Keratinocyte (primary cell): ENCODE measurements at regions not wholly inside any gene's neighbourhood (a gene's known extent, or its start where the extent isn't known, plus 50 kb on each side); places are given as distances from the start of the nearest gene placed in this dataset.

ENCODE experiments used
- DNase-seq: peaks from one replicate; pipeline ENCODE4 v3.0.0-alpha.2; 2011; ENCODE audit warnings: low read depth, missing footprints, low spot score
- FAIRE-seq: peaks from 2 replicates; lab custom pipeline; 2011; peaks lifted over from hg19 to GRCh38; lab: Jason Lieb, UNC
- H2AFZ ChIP-seq: 2 replicates; pipeline ENCODE4 v1.6.0; 2012; ENCODE audit warnings: low read length, control low read depth, inconsistent platforms; ENCODE audit not compliant: control insufficient read depth
- H3K27ac ChIP-seq: 2 replicates; pipeline ENCODE4 v1.5.1; 2011; ENCODE audit warnings: low read length; ENCODE audit not compliant: control insufficient read depth, insufficient read depth
- H3K27me3 ChIP-seq: 3 replicates; pipeline ENCODE4 v1.6.0; 2011; ENCODE audit warnings: low read length; ENCODE audit not compliant: control insufficient read depth, insufficient read depth; ENCODE audit errors: extremely low read depth
- H3K36me3 ChIP-seq, 2 experiments: 2 replicates in 1 of 2; 3 replicates in 1 of 2; pipeline ENCODE4 v1.5.1; 2011; ENCODE audit warnings: low read length in 2 of 2, mild to moderate bottlenecking in 1 of 2; ENCODE audit not compliant: control insufficient read depth in 2 of 2, insufficient read depth in 2 of 2; ENCODE audit errors: extremely low read depth in 1 of 2
- H3K4me1 ChIP-seq: 3 replicates; pipeline ENCODE4 v1.5.1; 2011; ENCODE audit warnings: low read length; ENCODE audit not compliant: control insufficient read depth, insufficient read depth; ENCODE audit errors: extremely low read depth
- H3K4me2 ChIP-seq: 3 replicates; pipeline ENCODE4 v1.6.0; 2011; ENCODE audit warnings: low read depth, low read length; ENCODE audit not compliant: control insufficient read depth, insufficient read depth; ENCODE audit errors: extremely low read depth
- H3K4me3 ChIP-seq, 3 experiments: fragments of 200-600 bp in 1 of 3; sonication (generic) in 1 of 3; 2 replicates in 2 of 3; 3 replicates in 1 of 3; pipeline ENCODE4 v1.5.1; 2011 to 2016; ENCODE audit warnings: low read length in 3 of 3, mild to moderate bottlenecking in 3 of 3, control low read depth in 2 of 3, inconsistent platforms in 1 of 3, low read depth in 1 of 3, mixed read lengths in 1 of 3, mixed run types in 1 of 3, moderate library complexity in 1 of 3; ENCODE audit not compliant: control insufficient read depth in 2 of 3, insufficient read depth in 2 of 3; ENCODE audit errors: extremely low read depth in 1 of 3
- H3K79me2 ChIP-seq: 2 replicates; pipeline ENCODE4 v1.6.0; 2012; ENCODE audit warnings: low read length; ENCODE audit not compliant: control insufficient read depth, insufficient read depth
- H3K9ac ChIP-seq: 3 replicates; pipeline ENCODE4 v1.6.0; 2011; ENCODE audit warnings: low read length; ENCODE audit not compliant: control insufficient read depth, insufficient read depth; ENCODE audit errors: extremely low read depth
- H3K9me1 ChIP-seq: 3 replicates; pipeline ENCODE4 v1.6.0; 2011; ENCODE audit warnings: low read length; ENCODE audit not compliant: control insufficient read depth, insufficient read depth; ENCODE audit errors: extremely low read depth
- H3K9me3 ChIP-seq: 2 replicates; pipeline ENCODE4 v1.5.1; 2012; ENCODE audit warnings: low read depth, low read length; ENCODE audit not compliant: control insufficient read depth
- H4K20me1 ChIP-seq: 3 replicates; pipeline ENCODE4 v1.6.0; 2011; ENCODE audit warnings: low read length; ENCODE audit not compliant: control insufficient read depth, insufficient read depth; ENCODE audit errors: extremely low read depth
- EZH2 ChIP-seq: IDR thresholded peaks from one replicate; pipeline ENCODE4 v1.6.1; 2012; ENCODE audit warnings: inconsistent platforms, mild to moderate bottlenecking, low read length, moderate library complexity
- dilution Hi-C: fragments of 300-500 bp; cut with MboI; formaldehyde crosslinking; loops from one replicate; pipeline ENCODE4 v1.7.0; 2020; ENCODE audit warnings: low sequenced_read_pairs; ENCODE audit not compliant: extremely low pct_ligation_motif_present
- TF ChIP-seq, protein P1 (sequence below), 3 experiments: IDR thresholded peaks in 1 of 3; conservative IDR thresholded peaks in 1 of 3; optimal IDR thresholded peaks in 1 of 3; 2 replicates in 2 of 3; 3 replicates in 1 of 3; pipeline versions ENCODE3 to v1.5.1; 2011; ENCODE audit warnings: low read length in 3 of 3, mild to moderate bottlenecking in 3 of 3, moderate library complexity in 2 of 3, control low read depth in 1 of 3, inconsistent platforms in 1 of 3; ENCODE audit not compliant: insufficient read depth in 2 of 3; ENCODE audit errors: extremely low read depth in 1 of 3

DNA sequence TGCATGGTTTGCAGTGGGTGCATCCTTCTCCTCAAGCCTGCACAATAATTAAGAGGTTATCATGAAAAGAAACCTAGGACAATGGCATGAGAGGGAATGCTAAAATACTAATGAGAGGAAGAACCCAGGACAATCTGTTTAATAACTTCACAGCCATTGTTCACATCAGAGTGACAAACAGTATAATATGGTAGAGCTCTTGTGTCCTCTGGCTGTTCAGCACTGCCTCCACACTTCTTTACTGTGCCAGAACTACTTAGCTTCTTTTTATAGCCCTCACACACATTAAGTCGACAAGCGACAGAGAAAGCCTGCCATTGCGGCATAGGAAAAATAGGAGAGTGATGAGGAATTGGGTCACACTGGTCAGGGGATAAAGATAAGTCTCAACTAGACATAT, 65.0 kb upstream of the MEIS2 start:
- H3K36me3 ChIP-seq: no peaks in the 10 kb centered on the region
- TF ChIP-seq, protein P1, sequence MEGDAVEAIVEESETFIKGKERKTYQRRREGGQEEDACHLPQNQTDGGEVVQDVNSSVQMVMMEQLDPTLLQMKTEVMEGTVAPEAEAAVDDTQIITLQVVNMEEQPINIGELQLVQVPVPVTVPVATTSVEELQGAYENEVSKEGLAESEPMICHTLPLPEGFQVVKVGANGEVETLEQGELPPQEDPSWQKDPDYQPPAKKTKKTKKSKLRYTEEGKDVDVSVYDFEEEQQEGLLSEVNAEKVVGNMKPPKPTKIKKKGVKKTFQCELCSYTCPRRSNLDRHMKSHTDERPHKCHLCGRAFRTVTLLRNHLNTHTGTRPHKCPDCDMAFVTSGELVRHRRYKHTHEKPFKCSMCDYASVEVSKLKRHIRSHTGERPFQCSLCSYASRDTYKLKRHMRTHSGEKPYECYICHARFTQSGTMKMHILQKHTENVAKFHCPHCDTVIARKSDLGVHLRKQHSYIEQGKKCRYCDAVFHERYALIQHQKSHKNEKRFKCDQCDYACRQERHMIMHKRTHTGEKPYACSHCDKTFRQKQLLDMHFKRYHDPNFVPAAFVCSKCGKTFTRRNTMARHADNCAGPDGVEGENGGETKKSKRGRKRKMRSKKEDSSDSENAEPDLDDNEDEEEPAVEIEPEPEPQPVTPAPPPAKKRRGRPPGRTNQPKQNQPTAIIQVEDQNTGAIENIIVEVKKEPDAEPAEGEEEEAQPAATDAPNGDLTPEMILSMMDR (optimal IDR thresholded peaks at IDR 0.05 in 1 of 3, IDR thresholded peaks at IDR 0.05 in 1 of 3, conservative IDR thresholded peaks at IDR 0.05 in 1 of 3; ENCODE audit: extremely low read depth in 1 of 3, insufficient read depth in 2 of 3, low read length in 3 of 3): no peak
- no peak for TF ChIP-seq EZH2
- H3K4me3 ChIP-seq: no peak overlapping the region
- no peak overlapping the region for H3K9ac ChIP-seq
- H3K27ac ChIP-seq: no peak overlapping the region
- H3K4me2 ChIP-seq: no peak overlapping the region
- no peaks in the 10 kb centered on the region for H3K4me1 ChIP-seq
- H3K79me2 ChIP-seq: no peaks in the 10 kb centered on the region
- no peak overlapping the region for H2AFZ ChIP-seq
- no peak for FAIRE-seq
- no peaks in the 10 kb centered on the region for H3K9me1 ChIP-seq
- DNase-seq: no peak
- dilution Hi-C loops: no loop called here
- H4K20me1 ChIP-seq: no peaks in the 10 kb centered on the region
- no peaks in the 10 kb centered on the region for H3K27me3 ChIP-seq
- H3K9me3 ChIP-seq: no peaks in the 10 kb centered on the region

DNA sequence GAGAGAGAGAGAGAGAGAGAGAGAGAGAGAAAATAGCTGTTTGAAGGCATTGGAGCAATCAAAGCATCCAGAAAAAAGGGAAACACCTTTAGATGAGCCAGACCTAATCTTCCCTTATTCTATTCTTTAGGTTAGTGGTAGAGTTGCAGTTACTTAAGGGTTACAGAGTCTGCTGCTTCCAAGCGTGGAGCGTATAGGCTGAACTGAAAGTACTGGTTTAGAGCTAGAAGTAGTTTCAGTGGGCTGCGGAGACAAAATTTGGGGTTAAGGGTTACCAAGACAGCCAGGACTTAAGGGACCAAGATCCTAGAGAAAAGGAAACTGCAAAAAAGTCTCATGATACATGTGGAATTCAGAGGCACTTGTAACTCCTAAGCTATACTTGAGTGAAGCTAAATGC, 66.1 kb upstream of the MEIS2 start:
- Histone ChIP-seq H3K9me1 (no peaks in the 10 kb centered on the region), H3K79me2 (no peaks in the 10 kb centered on the region), H3K27me3 (no peaks in the 10 kb centered on the region), H3K4me1 (no peaks in the 10 kb centered on the region), H3K9me3 (no peaks in the 10 kb centered on the region), H3K4me3 (no peak overlapping the region), H3K27ac (no peak overlapping the region), H4K20me1 (no peaks in the 10 kb centered on the region), H3K4me2 (no peak overlapping the region), H3K36me3 (no peaks in the 10 kb centered on the region), H2AFZ (no peak overlapping the region), H3K9ac (no peak overlapping the region)
- FAIRE-seq: no peak
- no peak for DNase-seq
- dilution Hi-C loops: no loop called here
- TF ChIP-seq EZH2: no peak
- TF ChIP-seq, protein P1 (optimal IDR thresholded peaks at IDR 0.05 in 1 of 3, IDR thresholded peaks at IDR 0.05 in 1 of 3, conservative IDR thresholded peaks at IDR 0.05 in 1 of 3; ENCODE audit: extremely low read depth in 1 of 3, insufficient read depth in 2 of 3, low read length in 3 of 3): no peak
